Calu3 (cell line): ENCODE measurements at regions not wholly inside any gene's neighbourhood (a gene's known extent, or its start where the extent isn't known, plus 50 kb on each side); places are given as distances from the start of the nearest gene placed in this dataset.

Experiments used
- BruUV-seq: library from RNA; stranded (reverse); fragments of 400-500 nt; replicated peaks from 2 replicates; lab custom pipeline; 2021; lab: Mats Ljungman, UMichigan
- CTCF ChIA-PET: fragments of 300-600 bp; sonication (Branson Sonifier 250); formaldehyde crosslinking; loops from one replicate; lab custom pipeline; 2022; ENCODE audit warnings: antibody characterized with exemption; lab: Charles Lee
- DNase-seq: peaks from one replicate; pipeline ENCODE4 v3.0.0; 2022
- H3K27ac Mint-ChIP-seq: one replicate; pipeline ENCODE4 v1.8.0; 2022; ENCODE audit warnings: mixed read lengths; ENCODE audit not compliant: unreplicated experiment
- H3K27me3 Mint-ChIP-seq: one replicate; pipeline ENCODE4 v1.8.0; 2022; ENCODE audit warnings: mixed read lengths; ENCODE audit not compliant: unreplicated experiment
- H3K36me3 Mint-ChIP-seq: one replicate; pipeline ENCODE4 v1.8.0; 2022; ENCODE audit warnings: mild to moderate bottlenecking, moderate library complexity, mixed read lengths; ENCODE audit not compliant: insufficient read depth, unreplicated experiment
- H3K4me1 Mint-ChIP-seq: one replicate; pipeline ENCODE4 v1.8.0; 2022; ENCODE audit warnings: mild to moderate bottlenecking, low read depth, mixed read lengths; ENCODE audit not compliant: unreplicated experiment
- H3K4me3 Mint-ChIP-seq: one replicate; pipeline ENCODE4 v1.8.0; 2022; ENCODE audit warnings: mild to moderate bottlenecking, low read depth, moderate library complexity, mixed read lengths; ENCODE audit not compliant: unreplicated experiment
- H3K9me3 Mint-ChIP-seq: one replicate; pipeline ENCODE4 v1.8.0; 2022; ENCODE audit warnings: low read depth, mixed read lengths; ENCODE audit not compliant: unreplicated experiment
- CTCF ChIP-seq: fragments of 200-600 bp; IDR thresholded peaks from one replicate; pipeline ENCODE4 v1.8.0; 2022; ENCODE audit warnings: antibody characterized with exemption; ENCODE audit not compliant: unreplicated experiment
- intact Hi-C: fragments of 100-400 bp; cut with micrococcal nuclease; formaldehyde crosslinking; loops from one replicate; pipeline ENCODE4 v1.10.0; 2022; ENCODE audit not compliant: unreplicated experiment

- no TSS peak for BruUV-seq
- H3K36me3 Mint-ChIP-seq, result no peaks in the 10 kb centered on the region
- H3K9me3 Mint-ChIP-seq, result no peaks in the 10 kb centered on the region
- H3K27ac Mint-ChIP-seq, result no peak overlapping the region
- TF ChIP-seq CTCF, result no peak
- H3K27me3 Mint-ChIP-seq, result no peaks in the 10 kb centered on the region
- H3K4me3 Mint-ChIP-seq, result no peak overlapping the region
- DNase-seq, result no peak
- H3K4me1 Mint-ChIP-seq, result no peaks in the 10 kb centered on the region
- CTCF ChIA-PET, result no interaction called here
- intact Hi-C loops, result no loop called here
Observed at GRCh38 chr4:123259676-123260646, 136.6 kb upstream of the SPRY1 start.

- intact Hi-C loops, result no loop called here
- Mint-ChIP-seq H3K27me3 (no peaks in the 10 kb centered on the region), H3K4me3 (no peak overlapping the region), H3K4me1 (no peaks in the 10 kb centered on the region), H3K9me3 (no peaks in the 10 kb centered on the region), H3K27ac (no peak overlapping the region), H3K36me3 (no peaks in the 10 kb centered on the region)
- no peak for DNase-seq
- CTCF ChIA-PET, result no interaction called here
- no TSS peak for BruUV-seq
- no peak for TF ChIP-seq CTCF
Observed at GRCh38 chr4:123260653-123261052, 135.9 kb upstream of the SPRY1 start.

GRCh38 chr4:123262080-123262479 is 134.5 kb upstream of the SPRY1 start:
- no peak for TF ChIP-seq CTCF
- Mint-ChIP-seq H3K27ac (no peak overlapping the region), H3K36me3 (no peaks in the 10 kb centered on the region), H3K4me1 (no peaks in the 10 kb centered on the region), H3K27me3 (no peaks in the 10 kb centered on the region), H3K4me3 (no peak overlapping the region), H3K9me3 (no peaks in the 10 kb centered on the region)
- BruUV-seq, result no TSS peak
- intact Hi-C loops, result no loop called here
- CTCF ChIA-PET, result no interaction called here
- no peak for DNase-seq

- CTCF ChIA-PET, result no interaction called here
- TF ChIP-seq CTCF, result no peak
- no peak for DNase-seq
- Mint-ChIP-seq H3K4me3 (no peak overlapping the region), H3K36me3 (no peaks in the 10 kb centered on the region), H3K27me3 (no peaks in the 10 kb centered on the region), H3K4me1 (no peaks in the 10 kb centered on the region), H3K27ac (no peak overlapping the region), H3K9me3 (no peaks in the 10 kb centered on the region)
- intact Hi-C loops, result no loop called here
- BruUV-seq, result no TSS peak
Observed at GRCh38 chr4:123265443-123265842, 131.2 kb upstream of the SPRY1 start.
